Gastrocnemius medialis (tissue), 4 donors: ENCODE measurements at regions not wholly inside any gene's neighbourhood (a gene's known extent, or its start where the extent isn't known, plus 50 kb on each side); places are given as distances from the start of the nearest gene placed in this dataset.

Experiments
- POLR2A ChIP-seq, 2 donors: fragments of 450-650 bp; IDR thresholded peaks; one replicate each; pipeline ENCODE4 v1.6.1; 2017; ENCODE audit warnings: antibody characterized with exemption in 2 of 2, mild to moderate bottlenecking in 2 of 2, moderate library complexity in 2 of 2
- TF ChIP-seq, protein P1 (sequence below), 5 experiments: fragments of 450-650 bp in 3 of 5; fragments of 200-600 bp in 2 of 5; sonication (generic) in 2 of 5; IDR thresholded peaks in 4 of 5; conservative IDR thresholded peaks in 1 of 5; 1 replicate in 4 of 5; 2 replicates in 1 of 5; pipeline ENCODE4 v1.5.1; 2016 to 2019; ENCODE audit warnings: antibody characterized with exemption in 5 of 5, mild to moderate bottlenecking in 3 of 5, moderate library complexity in 3 of 5

DNA sequence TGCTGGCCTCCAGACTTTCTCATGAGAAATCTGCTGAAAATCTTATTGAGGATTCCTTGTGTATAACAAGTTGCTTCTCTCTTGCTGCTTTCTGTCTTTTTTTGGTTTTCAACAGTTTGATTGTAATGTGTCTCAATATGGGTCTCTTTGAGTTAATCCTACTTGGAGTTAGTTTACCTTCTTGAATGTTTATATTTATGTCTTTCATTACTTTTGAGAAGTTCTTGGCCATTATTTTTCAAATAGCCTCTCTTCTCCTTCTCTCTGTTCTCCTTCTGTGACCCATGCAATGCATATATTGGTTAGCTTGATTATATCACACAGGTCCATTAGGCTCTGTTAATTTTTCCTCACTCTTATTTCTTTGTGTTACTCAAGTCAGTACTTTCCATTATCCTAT lies 67.4 kb upstream of the ADAM23 start:
- TF ChIP-seq, protein P1, sequence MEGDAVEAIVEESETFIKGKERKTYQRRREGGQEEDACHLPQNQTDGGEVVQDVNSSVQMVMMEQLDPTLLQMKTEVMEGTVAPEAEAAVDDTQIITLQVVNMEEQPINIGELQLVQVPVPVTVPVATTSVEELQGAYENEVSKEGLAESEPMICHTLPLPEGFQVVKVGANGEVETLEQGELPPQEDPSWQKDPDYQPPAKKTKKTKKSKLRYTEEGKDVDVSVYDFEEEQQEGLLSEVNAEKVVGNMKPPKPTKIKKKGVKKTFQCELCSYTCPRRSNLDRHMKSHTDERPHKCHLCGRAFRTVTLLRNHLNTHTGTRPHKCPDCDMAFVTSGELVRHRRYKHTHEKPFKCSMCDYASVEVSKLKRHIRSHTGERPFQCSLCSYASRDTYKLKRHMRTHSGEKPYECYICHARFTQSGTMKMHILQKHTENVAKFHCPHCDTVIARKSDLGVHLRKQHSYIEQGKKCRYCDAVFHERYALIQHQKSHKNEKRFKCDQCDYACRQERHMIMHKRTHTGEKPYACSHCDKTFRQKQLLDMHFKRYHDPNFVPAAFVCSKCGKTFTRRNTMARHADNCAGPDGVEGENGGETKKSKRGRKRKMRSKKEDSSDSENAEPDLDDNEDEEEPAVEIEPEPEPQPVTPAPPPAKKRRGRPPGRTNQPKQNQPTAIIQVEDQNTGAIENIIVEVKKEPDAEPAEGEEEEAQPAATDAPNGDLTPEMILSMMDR (IDR thresholded peaks at IDR 0.05 in 4 of 5, conservative IDR thresholded peaks at IDR 0.05 in 1 of 5): no peak
- no peak for TF ChIP-seq POLR2A (IDR thresholded peaks at IDR 0.05)
